Retinal pigment epithelial cell (primary cell): ENCODE measurements at regions not wholly inside any gene's neighbourhood (a gene's known extent, or its start where the extent isn't known, plus 50 kb on each side); places are given as distances from the start of the nearest gene placed in this dataset.

Experiments used
- DNase-seq: peaks from one replicate; pipeline ENCODE4 v3.0.0-alpha.2; 2010; ENCODE audit warnings: low read depth
- H3K4me3 ChIP-seq: 2 replicates; pipeline ENCODE4 v1.5.1; 2011; ENCODE audit warnings: mild to moderate bottlenecking, low read length, control low read depth, moderate library complexity
- TF ChIP-seq, protein P1 (sequence below): conservative IDR thresholded peaks from 2 replicates; pipeline ENCODE4 v1.5.1; 2011; ENCODE audit warnings: low read depth, low read length, control low read depth, inconsistent platforms

GRCh38 chr1:228963795-228964177, 228.5 kb downstream of the RHOU start:
- no peak overlapping the region for H3K4me3 ChIP-seq
- DNase-seq, result no peak
- TF ChIP-seq, protein P1, sequence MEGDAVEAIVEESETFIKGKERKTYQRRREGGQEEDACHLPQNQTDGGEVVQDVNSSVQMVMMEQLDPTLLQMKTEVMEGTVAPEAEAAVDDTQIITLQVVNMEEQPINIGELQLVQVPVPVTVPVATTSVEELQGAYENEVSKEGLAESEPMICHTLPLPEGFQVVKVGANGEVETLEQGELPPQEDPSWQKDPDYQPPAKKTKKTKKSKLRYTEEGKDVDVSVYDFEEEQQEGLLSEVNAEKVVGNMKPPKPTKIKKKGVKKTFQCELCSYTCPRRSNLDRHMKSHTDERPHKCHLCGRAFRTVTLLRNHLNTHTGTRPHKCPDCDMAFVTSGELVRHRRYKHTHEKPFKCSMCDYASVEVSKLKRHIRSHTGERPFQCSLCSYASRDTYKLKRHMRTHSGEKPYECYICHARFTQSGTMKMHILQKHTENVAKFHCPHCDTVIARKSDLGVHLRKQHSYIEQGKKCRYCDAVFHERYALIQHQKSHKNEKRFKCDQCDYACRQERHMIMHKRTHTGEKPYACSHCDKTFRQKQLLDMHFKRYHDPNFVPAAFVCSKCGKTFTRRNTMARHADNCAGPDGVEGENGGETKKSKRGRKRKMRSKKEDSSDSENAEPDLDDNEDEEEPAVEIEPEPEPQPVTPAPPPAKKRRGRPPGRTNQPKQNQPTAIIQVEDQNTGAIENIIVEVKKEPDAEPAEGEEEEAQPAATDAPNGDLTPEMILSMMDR, result no peak

- no peak overlapping the region for H3K4me3 ChIP-seq
- DNase-seq, result peak; percentile 75
- TF ChIP-seq, protein P1, result no peak
Measured at GRCh38 chr1:228964178-228965089, 229.2 kb downstream of the RHOU start.

GRCh38 chr1:228968891-228969606, 233.8 kb downstream of the RHOU start:
- DNase-seq, result no peak
- TF ChIP-seq, protein P1, result no peak
- no peak overlapping the region for H3K4me3 ChIP-seq

- TF ChIP-seq, protein P1, result no peak
- no peak overlapping the region for H3K4me3 ChIP-seq
- no peak for DNase-seq
Measured at GRCh38 chr1:228969953-228970800, 234.9 kb downstream of the RHOU start.

DNA sequence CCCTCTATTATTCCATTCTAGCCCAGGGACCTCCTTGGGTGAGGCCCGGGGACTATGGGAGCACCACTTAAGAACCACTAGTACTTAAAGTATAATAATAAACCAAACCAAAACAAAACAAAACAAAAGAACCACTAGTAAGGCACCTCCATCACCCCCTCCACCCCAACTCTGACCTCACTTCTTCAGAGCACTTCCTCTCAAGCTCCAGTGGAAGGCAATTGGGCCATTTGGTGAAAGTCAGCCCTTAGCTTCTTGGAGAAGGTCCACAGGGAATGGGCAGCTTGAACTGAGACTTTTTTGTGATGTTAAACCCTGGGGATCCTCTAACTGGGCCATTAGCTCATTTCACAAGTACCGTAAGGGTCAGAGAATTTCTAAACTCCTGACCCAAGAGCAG, 237.3 kb downstream of the RHOU start:
- TF ChIP-seq, protein P1, result no peak
- DNase-seq, result no peak
- H3K4me3 ChIP-seq, result no peak overlapping the region

DNA sequence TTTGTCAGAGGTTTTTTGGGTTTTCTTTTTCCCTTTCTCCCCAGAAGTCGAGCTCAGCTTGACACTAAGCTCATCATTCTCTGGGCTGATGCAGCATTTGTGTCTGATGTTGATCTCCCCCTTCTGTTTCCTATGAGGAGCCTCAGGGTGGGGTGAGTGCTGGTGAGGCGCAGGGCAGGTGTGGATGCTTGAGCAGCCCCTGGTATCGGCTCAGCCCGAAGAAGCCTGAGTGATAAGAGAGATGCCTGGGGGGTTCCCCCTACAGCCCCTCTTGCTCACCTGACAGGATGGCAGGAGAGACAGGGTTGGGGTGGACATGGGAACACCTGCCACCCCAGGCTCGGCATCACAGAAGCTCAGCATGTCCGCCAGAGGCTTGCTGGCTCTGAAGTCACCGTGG, 239.0 kb downstream of the RHOU start:
- no peak for DNase-seq
- TF ChIP-seq, protein P1, result no peak
- H3K4me3 ChIP-seq, result no peak overlapping the region
